WTC11 (cell line): ENCODE measurements at regions not wholly inside any gene's neighbourhood (a gene's known extent, or its start where the extent isn't known, plus 50 kb on each side); places are given as distances from the start of the nearest gene placed in this dataset.

Experiments used
- ATAC-seq: fragments of 200-7000 bp; cut with Tn5 transposase; 2 replicates; pipeline ENCODE4 v1.10.0; 2021; ENCODE audit warnings: mild to moderate bottlenecking, moderate library complexity
- CTCF ChIA-PET: fragments of 300-600 bp; sonication (Branson Sonifier 250); formaldehyde crosslinking; loops from one replicate; lab custom pipeline; 2021; ENCODE audit warnings: antibody characterized with exemption; lab: Charles Lee
- POLR2A ChIA-PET: fragments of 350-600 bp; sonication (Branson Sonifier 250); formaldehyde crosslinking; loops from one replicate; lab custom pipeline; 2021; ENCODE audit warnings: antibody characterized with exemption; lab: Charles Lee
- DNase-seq: peaks from one replicate; pipeline ENCODE4 v3.0.0; 2021; ENCODE audit warnings: low spot score
- H3K27ac Mint-ChIP-seq: 2 replicates; pipeline ENCODE4 v1.8.0; 2021; ENCODE audit warnings: mixed read lengths
- H3K27me3 Mint-ChIP-seq: 2 replicates; pipeline ENCODE4 v1.8.0; 2021; ENCODE audit warnings: low read depth, mild to moderate bottlenecking, moderate library complexity, mixed read lengths
- H3K36me3 Mint-ChIP-seq: 2 replicates; pipeline ENCODE4 v1.8.0; 2021; ENCODE audit warnings: mixed read lengths
- H3K4me1 Mint-ChIP-seq: 2 replicates; pipeline ENCODE4 v1.8.0; 2022; ENCODE audit warnings: mixed read lengths
- H3K4me3 Mint-ChIP-seq: 2 replicates; pipeline ENCODE4 v1.8.0; 2021; ENCODE audit warnings: mild to moderate bottlenecking, moderate library complexity, mixed read lengths
- H3K9me3 Mint-ChIP-seq: 2 replicates; pipeline ENCODE4 v1.8.0; 2021; ENCODE audit warnings: mixed read lengths
- ATF1 ChIP-seq: sonication (generic); formaldehyde crosslinking; IDR thresholded peaks from 2 replicates; pipeline ENCODE4 v1.8.1; 2023; ENCODE audit warnings: mild to moderate bottlenecking, moderate library complexity, missing genetic modification reagents
- CREM ChIP-seq: sonication (generic); formaldehyde crosslinking; IDR thresholded peaks from 2 replicates; pipeline ENCODE4 v1.8.1; 2022; ENCODE audit warnings: mild to moderate bottlenecking, missing genetic modification reagents, moderate library complexity
- ELF4 ChIP-seq: sonication (generic); formaldehyde crosslinking; IDR thresholded peaks from 2 replicates; pipeline ENCODE4 v1.8.1; 2022; ENCODE audit warnings: low read depth, mild to moderate bottlenecking, moderate library complexity, missing genetic modification reagents
- FOXJ3 ChIP-seq: sonication (generic); formaldehyde crosslinking; IDR thresholded peaks from 2 replicates; pipeline ENCODE4 v1.9.0; 2021; ENCODE audit warnings: missing genetic modification reagents, mild to moderate bottlenecking, borderline replicate concordance
- GTF2I ChIP-seq: fragments of 250-450 bp; sonication (Bioruptor Pico); conservative IDR thresholded peaks from 2 replicates; pipeline ENCODE4 v1.4.0; 2021; ENCODE audit warnings: mild to moderate bottlenecking
- HMGA2 ChIP-seq: fragments of 250-450 bp; sonication (Bioruptor Pico); IDR thresholded peaks from 2 replicates; pipeline ENCODE4 v1.4.0; 2021; ENCODE audit warnings: mild to moderate bottlenecking, moderate library complexity
- JAZF1 ChIP-seq: fragments of 250-450 bp; sonication (Bioruptor Pico); IDR thresholded peaks from 2 replicates; pipeline ENCODE4 v1.9.0; 2021; ENCODE audit warnings: moderate library complexity, mild to moderate bottlenecking, inconsistent platforms
- NFATC4 ChIP-seq: fragments of 250-450 bp; sonication (Bioruptor Pico); IDR thresholded peaks from 2 replicates; pipeline ENCODE4 v1.9.0; 2021; ENCODE audit warnings: mild to moderate bottlenecking
- NFE2L1 ChIP-seq: sonication (generic); formaldehyde crosslinking; IDR thresholded peaks from 2 replicates; pipeline ENCODE4 v1.8.1; 2023; ENCODE audit warnings: missing genetic modification reagents
- NFYB ChIP-seq: sonication (generic); formaldehyde crosslinking; conservative IDR thresholded peaks from 2 replicates; pipeline ENCODE4 v1.8.0; 2022; ENCODE audit warnings: low read depth, missing genetic modification reagents
- PRRX2 ChIP-seq: fragments of 250-450 bp; sonication (Bioruptor Pico); IDR thresholded peaks from 2 replicates; pipeline ENCODE4 v1.8.0; 2021; ENCODE audit warnings: mild to moderate bottlenecking
- RELA ChIP-seq: sonication (generic); formaldehyde crosslinking; IDR thresholded peaks from 2 replicates; pipeline ENCODE4 v1.8.1; 2022; ENCODE audit warnings: missing genetic modification reagents, mild to moderate bottlenecking, borderline replicate concordance
- SP1 ChIP-seq: sonication (generic); formaldehyde crosslinking; conservative IDR thresholded peaks from 2 replicates; pipeline ENCODE4 v1.8.1; 2022; ENCODE audit warnings: missing genetic modification reagents
- TEAD4 ChIP-seq: sonication (generic); formaldehyde crosslinking; IDR thresholded peaks from 2 replicates; pipeline ENCODE4 v1.8.0; 2022; ENCODE audit warnings: mild to moderate bottlenecking, missing genetic modification reagents
- ZNF232 ChIP-seq: sonication (generic); formaldehyde crosslinking; IDR thresholded peaks from 2 replicates; pipeline ENCODE4 v1.8.0; 2022; ENCODE audit warnings: mild to moderate bottlenecking, missing genetic modification reagents
- ZNF512 ChIP-seq: sonication (generic); formaldehyde crosslinking; IDR thresholded peaks from 2 replicates; pipeline ENCODE4 v1.8.1; 2022; ENCODE audit warnings: missing genetic modification reagents, borderline replicate concordance
- ZSCAN18 ChIP-seq: fragments of 250-450 bp; sonication (Bioruptor Pico); IDR thresholded peaks from 2 replicates; pipeline ENCODE4 v2.1.2; 2022; ENCODE audit warnings: mild to moderate bottlenecking, moderate library complexity
- TF ChIP-seq, protein P1 (sequence below): sonication (generic); formaldehyde crosslinking; IDR thresholded peaks from 2 replicates; pipeline ENCODE4 v1.8.0; 2023; ENCODE audit warnings: missing genetic modification reagents
- TF ChIP-seq, protein P2 (sequence below): sonication (generic); formaldehyde crosslinking; IDR thresholded peaks from 2 replicates; pipeline ENCODE4 v1.8.0; 2022; ENCODE audit warnings: mild to moderate bottlenecking, missing genetic modification reagents
- TF ChIP-seq, protein P3 (sequence below): sonication (generic); formaldehyde crosslinking; IDR thresholded peaks from 2 replicates; pipeline ENCODE4 v1.8.1; 2023; ENCODE audit warnings: mild to moderate bottlenecking, missing genetic modification reagents
- TF ChIP-seq, protein P4 (sequence below): sonication (generic); formaldehyde crosslinking; IDR thresholded peaks from 2 replicates; pipeline ENCODE4 v1.8.0; 2022; ENCODE audit warnings: mild to moderate bottlenecking, missing genetic modification reagents
- TF ChIP-seq, protein P5 (sequence below): sonication (generic); formaldehyde crosslinking; conservative IDR thresholded peaks from 2 replicates; pipeline ENCODE4 v1.8.1; 2022; ENCODE audit warnings: mild to moderate bottlenecking, missing genetic modification reagents
- TF ChIP-seq, protein P6 (sequence below): sonication (generic); formaldehyde crosslinking; IDR thresholded peaks from 2 replicates; pipeline ENCODE4 v1.8.1; 2022; ENCODE audit warnings: low read depth, mild to moderate bottlenecking, moderate library complexity, missing genetic modification reagents, borderline replicate concordance

- Mint-ChIP-seq H3K27ac (no peak overlapping the region), H3K4me3 (no peak overlapping the region), H3K36me3 (no peaks in the 10 kb centered on the region), H3K4me1 (peaks cover 2% of the 10 kb centered on the region), H3K9me3 (peaks cover 4% of the 10 kb centered on the region; the same call in 1 of the 2 replicates), H3K27me3 (no peaks in the 10 kb centered on the region)
- ChIA-PET POLR2A (interaction anchor here (0.6 kb wide), 1 partner anchor 138 kb away, joined by 3 read pairs; no protein-coding TSS in a partner anchor), CTCF (interaction anchor here (0.6 to 2.0 kb wide), 2 partner anchors 16 to 1059 kb away, joined by 3 to 5 read pairs; no protein-coding TSS in a partner anchor)
- TF ChIP-seq, protein P1, sequence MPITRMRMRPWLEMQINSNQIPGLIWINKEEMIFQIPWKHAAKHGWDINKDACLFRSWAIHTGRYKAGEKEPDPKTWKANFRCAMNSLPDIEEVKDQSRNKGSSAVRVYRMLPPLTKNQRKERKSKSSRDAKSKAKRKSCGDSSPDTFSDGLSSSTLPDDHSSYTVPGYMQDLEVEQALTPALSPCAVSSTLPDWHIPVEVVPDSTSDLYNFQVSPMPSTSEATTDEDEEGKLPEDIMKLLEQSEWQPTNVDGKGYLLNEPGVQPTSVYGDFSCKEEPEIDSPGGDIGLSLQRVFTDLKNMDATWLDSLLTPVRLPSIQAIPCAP = no peak
- TF ChIP-seq PRRX2 (CRISPR knock-in tag) (no peak), ELF4 (CRISPR knock-in tag) (no peak), CREM (CRISPR knock-in tag) (no peak), ZSCAN18 (CRISPR knock-in tag) (no peak), NFE2L1 (CRISPR knock-in tag) (no peak), JAZF1 (CRISPR knock-in tag) (no peak), NFATC4 (no peak), HMGA2 (CRISPR knock-in tag) (no peak), ZNF232 (no peak), FOXJ3 (CRISPR knock-in tag) (no peak), GTF2I (CRISPR knock-in tag) (no peak)
- TF ChIP-seq, protein P2, sequence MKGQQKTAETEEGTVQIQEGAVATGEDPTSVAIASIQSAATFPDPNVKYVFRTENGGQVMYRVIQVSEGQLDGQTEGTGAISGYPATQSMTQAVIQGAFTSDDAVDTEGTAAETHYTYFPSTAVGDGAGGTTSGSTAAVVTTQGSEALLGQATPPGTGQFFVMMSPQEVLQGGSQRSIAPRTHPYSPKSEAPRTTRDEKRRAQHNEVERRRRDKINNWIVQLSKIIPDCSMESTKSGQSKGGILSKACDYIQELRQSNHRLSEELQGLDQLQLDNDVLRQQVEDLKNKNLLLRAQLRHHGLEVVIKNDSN (CRISPR knock-in tag) = no peak
- TF ChIP-seq, protein P3, sequence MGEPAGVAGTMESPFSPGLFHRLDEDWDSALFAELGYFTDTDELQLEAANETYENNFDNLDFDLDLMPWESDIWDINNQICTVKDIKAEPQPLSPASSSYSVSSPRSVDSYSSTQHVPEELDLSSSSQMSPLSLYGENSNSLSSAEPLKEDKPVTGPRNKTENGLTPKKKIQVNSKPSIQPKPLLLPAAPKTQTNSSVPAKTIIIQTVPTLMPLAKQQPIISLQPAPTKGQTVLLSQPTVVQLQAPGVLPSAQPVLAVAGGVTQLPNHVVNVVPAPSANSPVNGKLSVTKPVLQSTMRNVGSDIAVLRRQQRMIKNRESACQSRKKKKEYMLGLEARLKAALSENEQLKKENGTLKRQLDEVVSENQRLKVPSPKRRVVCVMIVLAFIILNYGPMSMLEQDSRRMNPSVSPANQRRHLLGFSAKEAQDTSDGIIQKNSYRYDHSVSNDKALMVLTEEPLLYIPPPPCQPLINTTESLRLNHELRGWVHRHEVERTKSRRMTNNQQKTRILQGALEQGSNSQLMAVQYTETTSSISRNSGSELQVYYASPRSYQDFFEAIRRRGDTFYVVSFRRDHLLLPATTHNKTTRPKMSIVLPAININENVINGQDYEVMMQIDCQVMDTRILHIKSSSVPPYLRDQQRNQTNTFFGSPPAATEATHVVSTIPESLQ (CRISPR knock-in tag) = no peak
- TF ChIP-seq, protein P4, sequence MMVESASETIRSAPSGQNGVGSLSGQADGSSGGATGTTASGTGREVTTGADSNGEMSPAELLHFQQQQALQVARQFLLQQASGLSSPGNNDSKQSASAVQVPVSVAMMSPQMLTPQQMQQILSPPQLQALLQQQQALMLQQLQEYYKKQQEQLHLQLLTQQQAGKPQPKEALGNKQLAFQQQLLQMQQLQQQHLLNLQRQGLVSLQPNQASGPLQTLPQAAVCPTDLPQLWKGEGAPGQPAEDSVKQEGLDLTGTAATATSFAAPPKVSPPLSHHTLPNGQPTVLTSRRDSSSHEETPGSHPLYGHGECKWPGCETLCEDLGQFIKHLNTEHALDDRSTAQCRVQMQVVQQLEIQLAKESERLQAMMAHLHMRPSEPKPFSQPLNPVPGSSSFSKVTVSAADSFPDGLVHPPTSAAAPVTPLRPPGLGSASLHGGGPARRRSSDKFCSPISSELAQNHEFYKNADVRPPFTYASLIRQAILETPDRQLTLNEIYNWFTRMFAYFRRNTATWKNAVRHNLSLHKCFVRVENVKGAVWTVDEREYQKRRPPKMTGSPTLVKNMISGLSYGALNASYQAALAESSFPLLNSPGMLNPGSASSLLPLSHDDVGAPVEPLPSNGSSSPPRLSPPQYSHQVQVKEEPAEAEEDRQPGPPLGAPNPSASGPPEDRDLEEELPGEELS (CRISPR knock-in tag) = no peak
- ATAC-seq = no peak
- DNase-seq = no peak
Measured at GRCh38 chr4:25547343-25547742, 108.3 kb upstream of the SLC34A2 start.

- DNase-seq (no peak), ATAC-seq (no peak)
- no peaks in the 10 kb centered on the region for H3K27me3 Mint-ChIP-seq
- ChIA-PET POLR2A (interaction anchor here (0.6 kb wide), 1 partner anchor 105 kb away, joined by 4 read pairs; no protein-coding TSS in a partner anchor), CTCF (no interaction called here)
- no peaks in the 10 kb centered on the region for H3K36me3 Mint-ChIP-seq
- peaks cover 4% of the 10 kb centered on the region; the same call in 1 of the 2 replicates for H3K9me3 Mint-ChIP-seq
- no peak overlapping the region for H3K4me3 Mint-ChIP-seq
- H3K4me1 Mint-ChIP-seq = peaks cover 6% of the 10 kb centered on the region
- H3K27ac Mint-ChIP-seq = no peak overlapping the region
- TF ChIP-seq NFYB (CRISPR knock-in tag) (no peak), RELA (no peak), TEAD4 (no peak), SP1 (CRISPR knock-in tag) (no peak), ATF1 (no peak), ZNF512 (CRISPR knock-in tag) (no peak)
- TF ChIP-seq, protein P5, sequence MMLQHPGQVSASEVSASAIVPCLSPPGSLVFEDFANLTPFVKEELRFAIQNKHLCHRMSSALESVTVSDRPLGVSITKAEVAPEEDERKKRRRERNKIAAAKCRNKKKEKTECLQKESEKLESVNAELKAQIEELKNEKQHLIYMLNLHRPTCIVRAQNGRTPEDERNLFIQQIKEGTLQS (CRISPR knock-in tag) = no peak
- TF ChIP-seq, protein P6, sequence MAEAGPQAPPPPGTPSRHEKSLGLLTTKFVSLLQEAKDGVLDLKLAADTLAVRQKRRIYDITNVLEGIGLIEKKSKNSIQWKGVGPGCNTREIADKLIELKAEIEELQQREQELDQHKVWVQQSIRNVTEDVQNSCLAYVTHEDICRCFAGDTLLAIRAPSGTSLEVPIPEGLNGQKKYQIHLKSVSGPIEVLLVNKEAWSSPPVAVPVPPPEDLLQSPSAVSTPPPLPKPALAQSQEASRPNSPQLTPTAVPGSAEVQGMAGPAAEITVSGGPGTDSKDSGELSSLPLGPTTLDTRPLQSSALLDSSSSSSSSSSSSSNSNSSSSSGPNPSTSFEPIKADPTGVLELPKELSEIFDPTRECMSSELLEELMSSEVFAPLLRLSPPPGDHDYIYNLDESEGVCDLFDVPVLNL (CRISPR knock-in tag) = no peak
Measured at GRCh38 chr4:25549413-25549812, 106.2 kb upstream of the SLC34A2 start.
